ENCODE measurements at regions not wholly inside any gene's neighbourhood (a gene's known extent, or its start where the extent isn't known, plus 50 kb on each side); places are given as distances from the start of the nearest gene placed in this dataset.
A peak's percentile ranks its signal among the peaks of the same experiment; 100 is the strongest.

GRCh38 chr20:3334156-3334943 lies 73.1 kb downstream of the DNAAF9 start:
- 87% methylated on average over 8 of the region's 8 CpGs for WGBS
- H3K36me3 ChIP-seq: peaks cover 18 to 72% (median 60%) of the 10 kb centered on the region in 4 donors
- H3K27me3 ChIP-seq: no peaks in the 10 kb centered on the region
- peak; percentile 37 for DNase-seq (ENCODE audit: extremely low spot score)
- no peak overlapping the region for H3K27ac ChIP-seq (replicated peaks in 1 of 4)
- H3K9me3 ChIP-seq: no peaks in the 10 kb centered on the region
- TF ChIP-seq EP300 (IDR thresholded peaks at IDR 0.05): no peak
- no peak for TF ChIP-seq POLR2AphosphoS5 (IDR thresholded peaks at IDR 0.05)
- TF ChIP-seq POLR2A (IDR thresholded peaks at IDR 0.05; ENCODE audit: low read depth): no peak
- no peak for TF ChIP-seq CTCF (IDR thresholded peaks at IDR 0.05)
- H3K4me3 ChIP-seq: no peak overlapping the region
- no peaks in the 10 kb centered on the region for H3K4me1 ChIP-seq
- intact Hi-C loops (cut with DNase I): no loop called here

- 77% methylated on average over 4 of the region's 4 CpGs for WGBS
- no peaks in the 10 kb centered on the region for H3K27me3 ChIP-seq
- TF ChIP-seq CTCF (IDR thresholded peaks at IDR 0.05) (no peak), POLR2AphosphoS5 (IDR thresholded peaks at IDR 0.05) (no peak), EP300 (IDR thresholded peaks at IDR 0.05) (no peak), POLR2A (IDR thresholded peaks at IDR 0.05; ENCODE audit: low read depth) (no peak)
- H3K9me3 ChIP-seq: no peaks in the 10 kb centered on the region
- no peaks in the 10 kb centered on the region for H3K4me1 ChIP-seq
- intact Hi-C loops (cut with DNase I): no loop called here
- peaks cover 16 to 95% (median 64%) of the 10 kb centered on the region in 4 donors for H3K36me3 ChIP-seq
- no peak overlapping the region for H3K27ac ChIP-seq (replicated peaks in 1 of 4)
- no peak overlapping the region for H3K4me3 ChIP-seq
- DNase-seq (ENCODE audit: extremely low spot score): no peak
These were observed 77.3 kb downstream of the DNAAF9 start for GRCh38 chr20:3330046-3330741.

GRCh38 chr20:3328501-3328900 lies 79.0 kb downstream of the DNAAF9 start:
- no peak for DNase-seq (ENCODE audit: extremely low spot score)
- Histone ChIP-seq H3K27me3 (no peaks in the 10 kb centered on the region), H3K36me3 (peaks cover 26 to 99% (median 73%) of the 10 kb centered on the region in 4 donors), H3K9me3 (no peaks in the 10 kb centered on the region), H3K27ac (replicated peaks in 1 of 4) (no peak overlapping the region), H3K4me3 (no peak overlapping the region), H3K4me1 (no peaks in the 10 kb centered on the region)
- TF ChIP-seq POLR2AphosphoS5 (IDR thresholded peaks at IDR 0.05) (no peak), POLR2A (IDR thresholded peaks at IDR 0.05; ENCODE audit: low read depth) (no peak), CTCF (IDR thresholded peaks at IDR 0.05) (no peak), EP300 (IDR thresholded peaks at IDR 0.05) (no peak)
- intact Hi-C loops (cut with DNase I): no loop called here
- 85% methylated on average over 4 of the region's 4 CpGs for WGBS

GRCh38 chr20:3326779-3327521 lies 80.5 kb downstream of the DNAAF9 start:
- Histone ChIP-seq H3K4me3 (no peak overlapping the region), H3K4me1 (no peaks in the 10 kb centered on the region), H3K36me3 (peaks cover 28 to 98% (median 74%) of the 10 kb centered on the region in 4 donors), H3K9me3 (no peaks in the 10 kb centered on the region), H3K27me3 (no peaks in the 10 kb centered on the region), H3K27ac (replicated peaks in 1 of 4) (no peak overlapping the region)
- TF ChIP-seq POLR2AphosphoS5 (IDR thresholded peaks at IDR 0.05) (no peak), POLR2A (IDR thresholded peaks at IDR 0.05; ENCODE audit: low read depth) (no peak), EP300 (IDR thresholded peaks at IDR 0.05) (no peak), CTCF (IDR thresholded peaks at IDR 0.05) (no peak)
- 88% methylated on average over 7 of the region's 7 CpGs for WGBS
- DNase-seq (ENCODE audit: extremely low spot score): peak; percentile 45
- intact Hi-C loops (cut with DNase I): no loop called here
